ENCODE measurements at regions not wholly inside any gene's neighbourhood (a gene's known extent, or its start where the extent isn't known, plus 50 kb on each side); places are given as distances from the start of the nearest gene placed in this dataset.

- DNase-seq (ENCODE audit: low spot score) = no peak
Measured at GRCh38 chr5:7014611-7015010, 301.4 kb downstream of the TENT4A start.

GRCh38 chr5:7015586-7016256 lies 302.5 kb downstream of the TENT4A start:
- DNase-seq (ENCODE audit: low spot score) = no peak

- DNase-seq (ENCODE audit: low spot score) = no peak
Measured at GRCh38 chr5:7016999-7017747, 303.9 kb downstream of the TENT4A start.

GRCh38 chr5:7018198-7018597 lies 305.0 kb downstream of the TENT4A start:
- no peak for DNase-seq (ENCODE audit: low spot score)

GRCh38 chr5:7018601-7019000 lies 305.4 kb downstream of the TENT4A start:
- DNase-seq (ENCODE audit: low spot score) = no peak

- no peak for DNase-seq (ENCODE audit: low spot score)
Measured at GRCh38 chr5:7036192-7036835, 323.1 kb downstream of the TENT4A start.

GRCh38 chr5:7039074-7039473 lies 325.8 kb downstream of the TENT4A start:
- no peak for DNase-seq (ENCODE audit: low spot score)

- DNase-seq (ENCODE audit: low spot score) = no peak
Measured at GRCh38 chr5:7040111-7040510, 326.9 kb downstream of the TENT4A start.

- DNase-seq (ENCODE audit: low spot score) = no peak
Measured at GRCh38 chr5:7043797-7044196, 330.6 kb downstream of the TENT4A start.

- DNase-seq (ENCODE audit: low spot score) = no peak
Measured at GRCh38 chr5:7047511-7048261, 334.5 kb downstream of the TENT4A start.

GRCh38 chr5:7050986-7051385 lies 337.8 kb downstream of the TENT4A start:
- no peak for DNase-seq (ENCODE audit: low spot score)

GRCh38 chr5:7053125-7053524 lies 339.9 kb downstream of the TENT4A start:
- DNase-seq (ENCODE audit: low spot score) = no peak

- no peak for DNase-seq (ENCODE audit: low spot score)
Measured at GRCh38 chr5:7053528-7054209, 340.4 kb downstream of the TENT4A start.

GRCh38 chr5:7066471-7067235 lies 329.3 kb upstream of the ADCY2 start:
- no peak for DNase-seq (ENCODE audit: low spot score)

- no peak for DNase-seq (ENCODE audit: low spot score)
Measured at GRCh38 chr5:7068156-7068555, 327.8 kb upstream of the ADCY2 start.

GRCh38 chr5:7068899-7069298 lies 327.0 kb upstream of the ADCY2 start:
- no peak for DNase-seq (ENCODE audit: low spot score)

GRCh38 chr5:7072188-7072587 lies 323.8 kb upstream of the ADCY2 start:
- no peak for DNase-seq (ENCODE audit: low spot score)

- no peak for DNase-seq (ENCODE audit: low spot score)
Measured at GRCh38 chr5:7073666-7074065, 322.3 kb upstream of the ADCY2 start.

GRCh38 chr5:7074176-7074575 lies 321.8 kb upstream of the ADCY2 start:
- no peak for DNase-seq (ENCODE audit: low spot score)

- DNase-seq (ENCODE audit: low spot score) = no peak
Measured at GRCh38 chr5:7075470-7075869, 320.5 kb upstream of the ADCY2 start.

- no peak for DNase-seq (ENCODE audit: low spot score)
Measured at GRCh38 chr5:7078101-7078500, 317.8 kb upstream of the ADCY2 start.

All from mucosa of gallbladder (tissue), 1 donor.